ENCODE measurements at regions not wholly inside any gene's neighbourhood (a gene's known extent, or its start where the extent isn't known, plus 50 kb on each side); places are given as distances from the start of the nearest gene placed in this dataset.
"Not testable (repeated sequence)": the region's sequence is repeated elsewhere in the genome, so short reads cannot be mapped to it uniquely, and the experiment has no call there.

DNA sequence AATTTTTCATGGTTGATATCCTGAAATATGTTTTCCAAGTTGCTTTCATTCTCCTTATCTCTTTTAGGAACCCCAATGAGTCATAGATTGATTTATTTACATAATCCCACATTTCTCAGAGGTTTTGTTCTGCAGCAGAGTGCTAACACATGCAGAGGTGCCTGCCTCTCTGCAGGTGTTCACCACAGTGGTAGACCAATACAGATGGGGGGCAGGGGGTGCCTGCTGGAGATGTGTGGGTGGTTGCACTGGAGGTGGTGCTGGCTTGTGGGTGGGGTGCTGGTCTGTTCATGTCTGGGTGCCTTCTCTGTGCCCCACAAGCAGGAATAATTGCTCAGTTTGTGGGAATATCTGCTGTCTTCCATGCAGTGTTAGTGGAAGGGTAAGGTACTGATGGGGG is 131.1 kb downstream of the JRKL start:
- no peak for DNase-seq

DNA sequence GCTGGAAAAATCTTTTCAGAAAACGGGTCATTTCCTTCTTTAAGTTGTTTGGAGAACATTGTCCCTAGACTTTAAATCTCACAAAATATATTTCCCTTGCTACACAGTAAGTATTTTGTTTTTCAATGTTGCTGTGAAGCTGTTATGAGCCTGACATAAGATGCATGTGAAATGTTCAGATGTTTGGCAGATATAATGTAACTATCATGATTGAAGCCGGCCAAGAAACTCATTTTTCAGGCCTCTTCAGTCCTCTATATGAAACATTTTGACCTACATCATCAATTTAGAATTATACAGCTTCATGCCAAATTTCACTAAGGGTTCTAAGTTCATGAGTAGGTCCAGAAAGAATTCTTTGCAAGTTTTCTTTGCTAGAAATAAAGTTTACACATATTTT is 133.8 kb downstream of the JRKL start:
- no peak for DNase-seq

DNA sequence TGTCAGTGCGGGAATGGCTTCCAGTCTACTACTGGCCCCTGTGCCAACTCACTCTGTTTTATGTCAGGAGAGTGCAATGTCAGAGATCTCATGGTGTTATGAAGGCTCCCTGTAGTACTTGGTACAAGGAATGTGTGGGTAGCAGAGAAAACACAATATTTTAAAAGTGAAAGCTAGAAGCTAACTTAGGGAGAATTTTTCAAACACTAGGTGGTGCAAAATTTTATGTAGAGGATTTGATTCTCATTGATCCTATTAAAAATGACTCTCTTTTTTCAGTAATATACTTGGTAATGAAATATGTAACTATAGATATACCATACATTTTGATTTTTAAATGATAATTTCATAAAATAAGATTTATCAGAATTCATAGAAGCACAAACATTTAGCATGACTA is 134.7 kb downstream of the JRKL start:
- no peak for DNase-seq

GRCh38 chr11:96530473-96530872 is 140.7 kb downstream of the JRKL start:
- DNase-seq, result no peak

- no peak for DNase-seq
Measured at GRCh38 chr11:96538104-96538503, 148.3 kb downstream of the JRKL start.

DNA sequence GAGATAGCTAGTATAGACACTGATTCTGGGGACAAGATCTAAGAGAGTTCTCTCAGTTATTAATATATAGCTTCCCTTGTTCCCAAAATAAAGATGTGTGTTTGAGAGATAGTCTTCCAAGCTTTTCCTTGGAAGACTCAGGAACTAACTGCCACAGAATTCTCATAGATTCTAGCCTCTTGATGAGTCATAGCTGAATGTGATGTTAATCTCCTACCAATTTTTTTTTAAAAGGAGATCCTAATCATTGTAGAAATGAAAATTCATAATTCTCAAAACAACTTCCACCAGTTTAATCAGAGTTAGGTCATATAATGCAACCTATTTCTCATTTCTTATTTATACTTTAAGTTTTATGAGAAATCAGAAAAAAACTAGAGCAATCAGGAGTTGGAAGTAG is 148.8 kb downstream of the JRKL start:
- DNase-seq, result no peak

DNA sequence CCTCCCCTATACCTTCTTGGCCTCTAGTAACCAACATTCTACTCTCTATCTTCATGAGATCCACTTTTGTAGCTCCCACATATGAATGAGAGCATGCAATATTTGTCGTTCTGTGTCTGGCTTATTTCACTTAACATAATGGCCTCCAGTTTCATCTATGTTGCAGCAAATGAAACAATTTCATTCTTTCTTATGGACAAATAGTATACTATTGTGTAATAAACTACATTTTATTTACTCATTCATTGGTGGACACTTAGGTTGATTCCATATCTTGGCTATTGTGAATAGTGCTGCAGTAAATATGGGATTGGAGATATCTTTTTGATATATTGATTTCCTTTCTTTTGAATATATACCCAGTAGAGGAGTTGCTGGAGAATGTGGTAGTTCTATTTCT is 151.1 kb downstream of the JRKL start:
- DNase-seq, result no peak

- no peak for DNase-seq
Measured at GRCh38 chr11:96543177-96543576, 153.4 kb downstream of the JRKL start.

DNA sequence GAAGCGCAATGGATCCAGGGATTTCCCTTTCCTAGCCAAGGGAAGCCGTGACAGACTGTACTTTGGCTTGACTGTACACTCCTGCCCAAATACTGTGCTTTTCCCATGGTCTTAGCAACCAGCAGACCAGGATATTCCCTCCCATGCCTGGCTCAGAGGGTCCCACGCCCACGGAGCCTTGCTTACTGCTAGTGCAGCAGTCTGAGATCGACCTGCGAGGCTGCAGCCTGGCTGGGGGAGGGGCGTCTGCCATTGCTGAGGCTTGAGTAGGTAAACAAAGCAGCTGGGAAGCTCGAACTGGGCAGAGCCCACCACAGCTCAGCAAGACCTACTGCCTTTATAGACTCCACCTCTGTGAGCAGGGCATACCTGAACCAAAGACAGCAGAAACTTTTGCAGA is 155.4 kb downstream of the JRKL start:
- DNase-seq, result not testable (repeated sequence)

DNA sequence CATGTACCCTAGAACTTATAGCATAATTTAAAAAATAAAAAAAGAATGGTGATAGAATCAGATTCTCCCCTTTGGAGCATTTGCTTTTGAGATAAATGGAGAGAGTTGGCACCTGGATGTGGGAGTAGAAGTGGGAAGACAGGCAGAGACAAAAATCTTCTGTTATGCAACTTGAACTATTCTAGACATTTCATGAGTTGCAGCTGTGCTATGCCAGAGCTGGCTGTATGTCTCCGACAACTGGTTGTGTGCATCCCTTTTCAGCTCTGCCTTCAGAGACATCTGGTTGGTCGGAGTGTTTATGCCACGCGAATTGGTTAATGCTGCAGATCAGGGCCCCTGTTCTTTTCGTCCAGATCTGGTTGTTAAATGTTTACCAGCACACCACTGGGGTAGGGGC is 161.3 kb downstream of the JRKL start:
- no peak for DNase-seq

DNA sequence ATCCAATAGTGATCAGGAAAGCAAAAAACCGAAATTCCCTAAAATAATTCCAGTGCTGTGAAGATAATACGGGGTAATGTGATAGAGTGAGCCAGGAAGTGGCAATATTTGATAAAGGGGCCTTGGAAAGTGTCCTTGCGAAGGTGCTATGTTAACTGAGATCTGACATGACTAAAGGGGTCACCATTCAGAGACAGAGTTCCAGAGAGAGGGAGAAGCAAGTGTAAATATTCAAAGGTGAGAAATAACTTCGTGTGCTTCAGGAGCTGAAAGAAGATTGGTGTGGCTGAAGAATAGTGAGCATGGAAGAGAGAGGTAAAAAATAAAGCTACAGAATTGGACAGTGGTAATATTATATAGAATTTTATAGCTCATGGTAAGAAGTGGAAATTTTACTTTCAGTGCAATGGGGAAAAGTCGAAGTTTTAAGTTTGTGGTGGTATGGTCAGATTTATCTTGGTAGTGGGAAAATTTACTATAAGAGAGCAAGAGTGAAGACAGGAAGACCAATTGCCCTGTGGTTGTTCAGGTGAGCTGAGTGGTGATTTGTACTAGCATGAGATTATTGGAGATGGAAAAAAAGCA is 164.5 kb downstream of the JRKL start:
- DNase-seq, result no peak

- DNase-seq, result not testable (repeated sequence)
Measured at GRCh38 chr11:96555826-96556225, 166.0 kb downstream of the JRKL start.

- not testable (repeated sequence) for DNase-seq
Measured at GRCh38 chr11:96560727-96561126, 170.9 kb downstream of the JRKL start.

- DNase-seq, result no peak
Measured at GRCh38 chr11:96567176-96567575, 177.4 kb downstream of the JRKL start.

- DNase-seq, result no peak
Measured at GRCh38 chr11:96567667-96568066, 177.9 kb downstream of the JRKL start.

DNA sequence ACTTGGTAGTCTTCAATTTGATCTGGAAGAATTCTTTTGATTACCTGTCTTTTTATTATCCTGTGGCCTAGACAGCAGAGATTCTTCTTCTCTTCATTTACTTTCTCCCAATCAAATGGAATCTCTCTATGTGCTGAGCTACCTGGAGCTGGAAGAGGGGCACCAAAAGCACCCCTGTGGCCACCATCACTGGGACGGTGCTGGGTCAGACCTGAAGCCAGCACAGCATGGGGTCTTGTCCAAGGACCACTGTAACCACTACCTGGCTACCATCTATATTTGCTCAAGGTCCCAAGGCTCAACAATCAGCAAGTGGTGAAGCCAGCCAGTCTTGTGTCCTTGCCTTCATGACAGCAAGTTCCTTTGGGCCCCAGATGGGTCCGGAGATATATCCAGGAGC is 186.6 kb downstream of the JRKL start:
- DNase-seq, result no peak

GRCh38 chr11:96578379-96578778 is 188.6 kb downstream of the JRKL start:
- no peak for DNase-seq

- DNase-seq, result no peak
Measured at GRCh38 chr11:96579656-96580055, 189.8 kb downstream of the JRKL start.

- DNase-seq, result no peak
Measured at GRCh38 chr11:96580476-96581040, 190.7 kb downstream of the JRKL start.

- not testable (repeated sequence) for DNase-seq
Measured at GRCh38 chr11:96585944-96586880, 196.4 kb downstream of the JRKL start.

DNA sequence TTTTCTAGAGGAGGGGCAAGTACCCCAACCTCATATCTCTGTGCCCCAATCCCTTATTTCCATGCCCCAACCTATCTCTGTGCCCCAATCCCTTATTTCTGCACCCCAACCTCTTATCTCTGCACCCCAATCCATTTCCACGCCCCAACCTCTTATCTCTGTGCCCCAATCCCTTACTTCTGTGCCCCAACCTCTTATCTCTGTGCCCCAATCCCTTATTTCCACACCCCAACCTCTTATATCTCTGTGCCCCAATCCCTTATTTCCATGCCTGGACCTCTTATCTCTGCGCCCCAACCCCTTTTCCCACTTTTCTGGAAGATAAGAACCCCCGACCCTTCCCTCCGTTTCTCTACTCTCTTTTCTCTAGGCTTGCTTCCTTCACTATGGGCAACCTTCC is 199.0 kb downstream of the JRKL start:
- not testable (repeated sequence) for DNase-seq

DNA sequence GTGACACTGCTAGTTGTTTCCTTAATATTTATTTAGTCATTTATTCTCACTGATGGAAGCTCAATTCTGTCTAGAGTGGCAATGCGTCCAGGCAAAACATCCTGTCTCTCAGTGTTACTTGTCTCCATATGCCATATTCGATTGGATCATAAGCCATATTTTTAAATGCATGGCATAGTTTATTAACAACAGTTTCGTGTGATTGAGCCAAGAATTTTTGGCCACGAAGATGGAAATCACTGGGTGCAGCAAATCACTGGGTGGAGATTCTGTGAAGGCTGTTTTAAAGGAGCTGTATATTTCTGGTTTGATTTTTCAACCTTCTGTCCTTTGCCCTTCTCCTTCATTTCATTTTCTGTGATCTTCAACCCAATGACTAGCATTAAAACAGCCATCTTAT is 205.2 kb downstream of the JRKL start:
- DNase-seq, result no peak

- no peak for DNase-seq
Measured at GRCh38 chr11:96607864-96608558, 218.2 kb downstream of the JRKL start.

GRCh38 chr11:96614101-96614500 is 224.3 kb downstream of the JRKL start:
- no peak for DNase-seq

Data from hematopoietic multipotent progenitor cell treated with erythropoietin and hydrocortisone succinate and interleukin-3 and kit ligand, for 6 days (in vitro differentiated cells).